C4-2B (cell line): ENCODE measurements at regions not wholly inside any gene's neighbourhood (a gene's known extent, or its start where the extent isn't known, plus 50 kb on each side); places are given as distances from the start of the nearest gene placed in this dataset.

Experiments
- H3K27ac ChIP-seq: fragments of 450-650 bp; 2 replicates; pipeline ENCODE4 v1.5.1; 2017
- CTCF ChIP-seq: fragments of 450-650 bp; conservative IDR thresholded peaks from 2 replicates; pipeline ENCODE4 v1.5.1; 2017; ENCODE audit warnings: mild to moderate bottlenecking
- ZFX ChIP-seq: fragments of 450-650 bp; IDR thresholded peaks from 2 replicates; pipeline ENCODE4 v1.6.1; 2017

- no peak overlapping the region for H3K27ac ChIP-seq
- no peak for TF ChIP-seq ZFX
- TF ChIP-seq CTCF, result no peak
These were observed 414.5 kb upstream of the ZNF608 start for GRCh38 chr5:125160787-125161502.

DNA sequence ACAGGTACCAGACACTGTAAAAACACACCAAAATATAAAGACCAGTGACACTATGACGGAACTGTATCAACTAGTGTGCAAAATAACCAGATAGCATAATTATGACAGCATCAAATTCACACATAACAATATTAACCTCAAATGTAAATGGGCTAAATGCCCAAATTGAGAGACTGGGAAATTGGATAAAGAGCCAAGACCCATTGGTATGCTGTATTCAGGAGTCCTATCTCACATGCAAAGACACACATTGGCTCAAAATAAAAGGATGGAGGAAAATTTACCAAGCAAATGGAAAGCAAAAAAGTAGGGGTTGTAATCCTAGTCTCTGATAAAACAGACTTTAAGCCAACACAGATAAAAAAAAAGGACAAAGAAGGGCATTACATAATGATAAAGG, 416.3 kb upstream of the ZNF608 start:
- H3K27ac ChIP-seq, result no peak overlapping the region

DNA sequence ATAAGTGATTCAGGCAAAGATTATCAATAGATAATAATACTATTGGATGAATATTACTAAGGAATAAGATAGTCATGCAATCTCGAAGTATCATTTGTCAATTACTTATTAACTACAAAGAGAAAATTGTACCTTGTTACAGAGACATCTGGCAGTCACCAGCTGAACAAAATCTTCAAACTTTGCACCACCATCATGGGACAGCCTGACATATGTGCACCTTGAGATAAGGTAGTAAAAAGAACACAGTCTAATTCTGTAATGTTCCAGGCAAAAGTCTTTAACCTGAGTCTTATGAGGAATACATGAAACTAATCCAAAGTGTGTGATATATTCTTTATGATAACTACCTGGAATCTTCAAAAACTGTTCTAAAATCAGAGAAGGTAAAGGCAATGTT, 423.0 kb upstream of the ZNF608 start:
- no peak for TF ChIP-seq ZFX
- no peak for TF ChIP-seq CTCF
- H3K27ac ChIP-seq, result no peak overlapping the region

More for the DNA sequence above, 416.3 kb upstream of the ZNF608 start:
- no peak for TF ChIP-seq ZFX
- no peak for TF ChIP-seq CTCF

- no peak for TF ChIP-seq ZFX
- no peak for TF ChIP-seq CTCF
- no peak overlapping the region for H3K27ac ChIP-seq
These were observed 425.2 kb upstream of the ZNF608 start for GRCh38 chr5:125171641-125172040.

- peak overlapping the region; percentile 74 for H3K27ac ChIP-seq
- TF ChIP-seq CTCF, result no peak
- TF ChIP-seq ZFX, result no peak
These were observed 429.0 kb upstream of the ZNF608 start for GRCh38 chr5:125175348-125176004.

- TF ChIP-seq ZFX (no peak), CTCF (no peak)
- H3K27ac ChIP-seq, result peak overlapping the region; percentile 68; the same call in 1 of the 2 replicates
These were observed 429.6 kb upstream of the ZNF608 start for GRCh38 chr5:125176005-125176390.

- TF ChIP-seq CTCF (no peak), ZFX (no peak)
- H3K27ac ChIP-seq, result no peak overlapping the region
These were observed 430.9 kb upstream of the ZNF608 start for GRCh38 chr5:125177340-125177739.
